NT2/D1 (cell line): ENCODE measurements at regions not wholly inside any gene's neighbourhood (a gene's known extent, or its start where the extent isn't known, plus 50 kb on each side); places are given as distances from the start of the nearest gene placed in this dataset.

Experiments used
- DNase-seq: peaks from one replicate; pipeline ENCODE4 v3.0.0-alpha.2; 2011; ENCODE audit warnings: low read depth, low spot score
- H3K27me3 ChIP-seq: 2 replicates; pipeline ENCODE4 v1.6.0; 2011; ENCODE audit warnings: mild to moderate bottlenecking; ENCODE audit not compliant: insufficient read length, insufficient read depth
- H3K36me3 ChIP-seq: 2 replicates; pipeline ENCODE4 v1.6.1; 2011; ENCODE audit warnings: mild to moderate bottlenecking, low read length, mixed read lengths; ENCODE audit not compliant: insufficient read depth, insufficient read length
- H3K4me1 ChIP-seq: 2 replicates; pipeline ENCODE4 v1.5.1; 2011; ENCODE audit not compliant: insufficient read depth, insufficient read length
- H3K4me3 ChIP-seq: 2 replicates; pipeline ENCODE4 v1.5.1; 2011; ENCODE audit warnings: low read depth; ENCODE audit not compliant: insufficient read length
- H3K9ac ChIP-seq: 2 replicates; pipeline ENCODE4 v1.6.0; 2011; ENCODE audit warnings: low read depth; ENCODE audit not compliant: insufficient read length
- H3K9me3 ChIP-seq: 2 replicates; pipeline ENCODE4 v1.5.1; 2011; ENCODE audit warnings: mild to moderate bottlenecking, low read length; ENCODE audit not compliant: insufficient read depth
- SUZ12 ChIP-seq: IDR thresholded peaks from 2 replicates; pipeline ENCODE4 v1.6.1; 2011; ENCODE audit not compliant: insufficient read length, insufficient read depth; ENCODE audit errors: extremely low read depth
- YY1 ChIP-seq: IDR thresholded peaks from 2 replicates; pipeline ENCODE4 v1.6.1; 2011; ENCODE audit not compliant: insufficient read length, insufficient read depth
- ZNF274 ChIP-seq: IDR thresholded peaks from 2 replicates; pipeline ENCODE4 v1.6.1; 2011; ENCODE audit warnings: mild to moderate bottlenecking, low read depth, low read length

- no peak for DNase-seq
- Histone ChIP-seq H3K4me3 (no peak overlapping the region), H3K9ac (no peak overlapping the region), H3K9me3 (no peaks in the 10 kb centered on the region), H3K27me3 (no peaks in the 10 kb centered on the region), H3K4me1 (no peaks in the 10 kb centered on the region), H3K36me3 (no peaks in the 10 kb centered on the region)
- TF ChIP-seq YY1 (no peak), ZNF274 (no peak), SUZ12 (no peak)
Measured at GRCh38 chr11:91871048-91871447, 353.6 kb upstream of the FAT3 start.

- TF ChIP-seq SUZ12, result no peak
- no peak for TF ChIP-seq YY1
- TF ChIP-seq ZNF274, result no peak
- H3K9me3 ChIP-seq, result no peaks in the 10 kb centered on the region
- no peak for DNase-seq
- H3K9ac ChIP-seq, result no peak overlapping the region
- no peak overlapping the region for H3K4me3 ChIP-seq
- no peaks in the 10 kb centered on the region for H3K4me1 ChIP-seq
- H3K36me3 ChIP-seq, result no peaks in the 10 kb centered on the region
- H3K27me3 ChIP-seq, result no peaks in the 10 kb centered on the region
Measured at GRCh38 chr11:91869686-91870085, 354.9 kb upstream of the FAT3 start.

- Histone ChIP-seq H3K27me3 (no peaks in the 10 kb centered on the region), H3K9ac (no peak overlapping the region), H3K9me3 (no peaks in the 10 kb centered on the region), H3K4me3 (no peak overlapping the region), H3K4me1 (no peaks in the 10 kb centered on the region), H3K36me3 (no peaks in the 10 kb centered on the region)
- DNase-seq, result no peak
- TF ChIP-seq ZNF274 (no peak), SUZ12 (no peak), YY1 (no peak)
Measured at GRCh38 chr11:91866642-91867041, 358.0 kb upstream of the FAT3 start.

GRCh38 chr11:91860661-91861060 is 364.0 kb upstream of the FAT3 start:
- no peaks in the 10 kb centered on the region for H3K4me1 ChIP-seq
- no peak for TF ChIP-seq YY1
- TF ChIP-seq SUZ12, result no peak
- no peak for TF ChIP-seq ZNF274
- H3K4me3 ChIP-seq, result no peak overlapping the region
- DNase-seq, result no peak
- H3K9me3 ChIP-seq, result no peaks in the 10 kb centered on the region
- H3K27me3 ChIP-seq, result no peaks in the 10 kb centered on the region
- H3K9ac ChIP-seq, result no peak overlapping the region
- H3K36me3 ChIP-seq, result no peaks in the 10 kb centered on the region

- Histone ChIP-seq H3K36me3 (no peaks in the 10 kb centered on the region), H3K9ac (no peak overlapping the region), H3K27me3 (no peaks in the 10 kb centered on the region), H3K9me3 (no peaks in the 10 kb centered on the region), H3K4me1 (no peaks in the 10 kb centered on the region), H3K4me3 (no peak overlapping the region)
- no peak for DNase-seq
- TF ChIP-seq SUZ12 (no peak), YY1 (no peak), ZNF274 (no peak)
Measured at GRCh38 chr11:91859666-91860065, 365.0 kb upstream of the FAT3 start.

GRCh38 chr11:91857179-91857578 is 367.4 kb upstream of the FAT3 start:
- no peak for DNase-seq
- H3K9ac ChIP-seq, result no peak overlapping the region
- H3K9me3 ChIP-seq, result no peaks in the 10 kb centered on the region
- TF ChIP-seq ZNF274 (no peak), SUZ12 (no peak)
- H3K4me1 ChIP-seq, result no peaks in the 10 kb centered on the region
- H3K27me3 ChIP-seq, result no peaks in the 10 kb centered on the region
- no peaks in the 10 kb centered on the region for H3K36me3 ChIP-seq
- no peak overlapping the region for H3K4me3 ChIP-seq

- no peaks in the 10 kb centered on the region for H3K27me3 ChIP-seq
- H3K4me1 ChIP-seq, result no peaks in the 10 kb centered on the region
- H3K9me3 ChIP-seq, result no peaks in the 10 kb centered on the region
- TF ChIP-seq SUZ12 (no peak), ZNF274 (no peak), YY1 (no peak)
- no peak overlapping the region for H3K4me3 ChIP-seq
- no peaks in the 10 kb centered on the region for H3K36me3 ChIP-seq
- DNase-seq, result no peak
- no peak overlapping the region for H3K9ac ChIP-seq
Measured at GRCh38 chr11:91854780-91855179, 369.8 kb upstream of the FAT3 start.

GRCh38 chr11:91854171-91854570 is 370.4 kb upstream of the FAT3 start:
- Histone ChIP-seq H3K4me1 (no peaks in the 10 kb centered on the region), H3K9me3 (no peaks in the 10 kb centered on the region), H3K4me3 (no peak overlapping the region), H3K9ac (no peak overlapping the region), H3K27me3 (no peaks in the 10 kb centered on the region), H3K36me3 (no peaks in the 10 kb centered on the region)
- no peak for DNase-seq
- TF ChIP-seq ZNF274 (no peak), YY1 (no peak)
